ENCODE measurements at regions not wholly inside any gene's neighbourhood (a gene's known extent, or its start where the extent isn't known, plus 50 kb on each side); places are given as distances from the start of the nearest gene placed in this dataset.

- Mint-ChIP-seq H3K27ac (no peak overlapping the region), H3K36me3 (no peaks in the 10 kb centered on the region), H3K9me3 (peaks cover 0 to 2% (median 0%) of the 10 kb centered on the region in 7 donors), H3K4me3 (no peak overlapping the region), H3K4me1 (peaks cover 3% of the 10 kb centered on the region), H3K27me3 (ENCODE audit: low read depth in 3 of 3) (peaks cover 0 to 10% (median 2%) of the 10 kb centered on the region in 3 donors)
- no peak overlapping the region for H3K4me3 ChIP-seq (replicated peaks in 1 of 3; ENCODE audit: low read depth in 2 of 3, low read length in 3 of 3)
- no peaks in the 10 kb centered on the region for H3K79me2 ChIP-seq (ENCODE audit: insufficient read depth, low read length)
- no peaks in the 10 kb centered on the region for H3K4me1 ChIP-seq (ENCODE audit: control insufficient read depth in 1 of 2, insufficient read depth in 2 of 2, low read length in 2 of 2)
- H2AFZ ChIP-seq (ENCODE audit: insufficient read depth, low read depth, low read length, poor library complexity, severe bottlenecking): no peak overlapping the region
- H3K4me2 ChIP-seq (replicated peaks; ENCODE audit: extremely low read depth, low read length, poor library complexity, severe bottlenecking): no peak overlapping the region
- peak in 1 of 3 donors; percentile 1 for DNase-seq
- intact Hi-C loops (cut with micrococcal nuclease): no loop called here
- H3K9me3 ChIP-seq (replicated peaks in 1 of 2; ENCODE audit: control insufficient read depth in 1 of 2, insufficient read depth in 1 of 2, low read length in 2 of 2): no peaks in the 10 kb centered on the region
- H3K27ac ChIP-seq (ENCODE audit: low read depth in 1 of 2, low read length in 2 of 2): no peak overlapping the region
- no peak for TF ChIP-seq CTCF (IDR thresholded peaks at IDR 0.05)
- H3K36me3 ChIP-seq (replicated peaks in 1 of 2; ENCODE audit: control insufficient read depth in 1 of 2, insufficient read depth in 2 of 2, low read length in 2 of 2): no peaks in the 10 kb centered on the region
- no peak overlapping the region for H3K9ac ChIP-seq (ENCODE audit: insufficient read depth, low read length, poor library complexity, severe bottlenecking)
- no peaks in the 10 kb centered on the region for H4K20me1 ChIP-seq (ENCODE audit: insufficient read depth, low read length)
- 60% methylated on average over 1 of the region's 1 CpG for WGBS (ENCODE audit: insufficient coverage)
- no peaks in the 10 kb centered on the region for H3K27me3 ChIP-seq (ENCODE audit: control insufficient read depth in 2 of 2, insufficient read depth in 2 of 2, low read length in 2 of 2)
Measured at GRCh38 chrX:46256875-46257274, 288.3 kb downstream of the ZNF674 start.

- Histone ChIP-seq H3K9me3 (replicated peaks in 1 of 2; ENCODE audit: control insufficient read depth in 1 of 2, insufficient read depth in 1 of 2, low read length in 2 of 2) (no peaks in the 10 kb centered on the region), H3K36me3 (replicated peaks in 1 of 2; ENCODE audit: control insufficient read depth in 1 of 2, insufficient read depth in 2 of 2, low read length in 2 of 2) (no peaks in the 10 kb centered on the region), H2AFZ (ENCODE audit: insufficient read depth, low read depth, low read length, poor library complexity, severe bottlenecking) (no peak overlapping the region), H3K27ac (ENCODE audit: low read depth in 1 of 2, low read length in 2 of 2) (no peak overlapping the region), H3K4me3 (replicated peaks in 1 of 3; ENCODE audit: low read depth in 2 of 3, low read length in 3 of 3) (no peak overlapping the region), H3K27me3 (ENCODE audit: control insufficient read depth in 2 of 2, insufficient read depth in 2 of 2, low read length in 2 of 2) (peaks cover 0 to 2% of the 10 kb centered on the region in 2 donors), H3K9ac (ENCODE audit: insufficient read depth, low read length, poor library complexity, severe bottlenecking) (no peak overlapping the region), H3K79me2 (ENCODE audit: insufficient read depth, low read length) (no peaks in the 10 kb centered on the region), H3K4me1 (ENCODE audit: control insufficient read depth in 1 of 2, insufficient read depth in 2 of 2, low read length in 2 of 2) (no peaks in the 10 kb centered on the region), H3K4me2 (replicated peaks; ENCODE audit: extremely low read depth, low read length, poor library complexity, severe bottlenecking) (no peak overlapping the region), H4K20me1 (ENCODE audit: insufficient read depth, low read length) (no peaks in the 10 kb centered on the region)
- TF ChIP-seq CTCF (IDR thresholded peaks at IDR 0.05): no peak
- peaks cover 3% of the 10 kb centered on the region for H3K4me1 Mint-ChIP-seq
- peaks cover 0 to 3% (median 0%) of the 10 kb centered on the region in 7 donors for H3K9me3 Mint-ChIP-seq
- no peak overlapping the region for H3K4me3 Mint-ChIP-seq
- intact Hi-C loops (cut with micrococcal nuclease): no loop called here
- peaks cover 0 to 7% (median 0%) of the 10 kb centered on the region in 3 donors for H3K27me3 Mint-ChIP-seq (ENCODE audit: low read depth in 3 of 3)
- H3K27ac Mint-ChIP-seq: no peak overlapping the region
- no peak for DNase-seq
- no peaks in the 10 kb centered on the region for H3K36me3 Mint-ChIP-seq
- no CpG with 5 or more reads among the region's 1 CpG for WGBS (ENCODE audit: insufficient coverage)
Measured at GRCh38 chrX:46255046-46255445, 290.2 kb downstream of the ZNF674 start.
